HCT116 (cell line): ENCODE measurements at regions not wholly inside any gene's neighbourhood (a gene's known extent, or its start where the extent isn't known, plus 50 kb on each side); places are given as distances from the start of the nearest gene placed in this dataset.

Experiments
- ATAC-seq: fragments of 200-7000 bp; cut with Tn5 transposase; 2 replicates; pipeline ENCODE4 v1.9.1; 2020; ENCODE audit warnings: mild to moderate bottlenecking, moderate library complexity
- BruUV-seq: library from RNA; stranded (reverse); fragments of 400-500 nt; replicated peaks from 2 replicates; lab custom pipeline; 2021; lab: Mats Ljungman, UMichigan
- CTCF ChIA-PET: fragments of 300-600 bp; sonication (Branson Sonifier 250); formaldehyde crosslinking; loops from one replicate; lab custom pipeline; 2021; ENCODE audit warnings: antibody characterized with exemption; lab: Charles Lee
- POLR2A ChIA-PET: fragments of 300-600, 350-600 bp; sonication (Branson Sonifier 250); formaldehyde crosslinking; loops from one replicate; lab custom pipeline; 2021; ENCODE audit warnings: antibody characterized with exemption; lab: Charles Lee
- RAD21 ChIA-PET, 2 experiments: fragments of 300-600 bp; sonication (Branson Sonifier 250); formaldehyde crosslinking; loops; one replicate each; lab custom pipeline; 2023; ENCODE audit warnings: low total read pairs in 2 of 2; ENCODE audit not compliant: uncharacterized antibody in 2 of 2, unreplicated experiment in 2 of 2, low non-redundant PET in 1 of 2; lab: Charles Lee
- DNase-seq: peaks from one replicate; pipeline ENCODE4 v3.0.0-alpha.2; 2010; ENCODE audit warnings: low read depth, low spot score
- H2AFZ ChIP-seq: fragments of 200-600 bp; shearing (Covaris generic), sonication (generic); 2 replicates; pipeline ENCODE4 v1.6.1; 2017; ENCODE audit warnings: low read depth, mixed run types, mixed read lengths, antibody characterized with exemption, low read length; ENCODE audit not compliant: poor library complexity, severe bottlenecking
- H3K27ac ChIP-seq: 2 replicates; pipeline ENCODE4 v1.5.1; 2012; ENCODE audit warnings: low read depth, low read length
- H3K27me3 ChIP-seq: fragments of 200-600 bp; sonication (generic); 2 replicates; pipeline ENCODE4 v1.6.1; 2016; ENCODE audit warnings: mixed run types, low read length, mixed read lengths; ENCODE audit not compliant: insufficient read depth
- H3K36me3 ChIP-seq, 2 experiments: fragments of 200-500 bp in 1 of 2; fragments of 200-600 bp in 1 of 2; sonication (Bioruptor generic) in 1 of 2; sonication (generic) in 1 of 2; 2 replicates each; pipeline versions ENCODE4 v1.5.1 to v1.6.1; 2014 to 2016; ENCODE audit warnings: low read length in 2 of 2, inconsistent platforms in 1 of 2, mixed read lengths in 1 of 2, mixed run types in 1 of 2; ENCODE audit not compliant: insufficient read depth in 2 of 2, control insufficient read depth in 1 of 2
- H3K4me1 ChIP-seq, 2 experiments: fragments of 200-600 bp in 1 of 2; sonication (generic) in 1 of 2; 2 replicates each; pipeline versions ENCODE4 v1.5.1 to v1.6.1; 2012 to 2017; ENCODE audit warnings: low read length in 2 of 2, inconsistent platforms in 1 of 2, mild to moderate bottlenecking in 1 of 2, mixed read lengths in 1 of 2, mixed run types in 1 of 2, moderate library complexity in 1 of 2; ENCODE audit not compliant: insufficient read depth in 2 of 2, control insufficient read depth in 1 of 2
- H3K4me2 ChIP-seq: fragments of 200-600 bp; sonication (generic); 2 replicates; pipeline ENCODE4 v1.6.1; 2017; ENCODE audit warnings: mixed run types, low read length, mixed read lengths
- H3K4me3 ChIP-seq, 2 experiments: fragments of 200-600 bp in 1 of 2; sonication (generic) in 1 of 2; replicated peaks in 1 of 2; 2 replicates each; pipeline ENCODE4 v1.5.1; 2011 to 2016; ENCODE audit warnings: low read length in 2 of 2, control low read depth in 1 of 2, low read depth in 1 of 2, mild to moderate bottlenecking in 1 of 2, mixed read lengths in 1 of 2, mixed run types in 1 of 2
- H3K79me2 ChIP-seq: fragments of 200-600 bp; sonication (generic); 2 replicates; pipeline ENCODE4 v1.6.1; 2017; ENCODE audit warnings: mild to moderate bottlenecking, mixed run types, low read length, moderate library complexity, mixed read lengths; ENCODE audit not compliant: insufficient read depth
- H3K9ac ChIP-seq: fragments of 200-600 bp; sonication (generic); 2 replicates; pipeline ENCODE4 v1.6.1; 2016; ENCODE audit warnings: low read length, mixed read lengths
- H3K9me2 ChIP-seq: fragments of 200-600 bp; sonication (generic), shearing (Covaris generic); 2 replicates; pipeline ENCODE4 v1.6.1; 2017; ENCODE audit warnings: mixed run types, mild to moderate bottlenecking, moderate library complexity; ENCODE audit not compliant: insufficient read depth
- H3K9me3 ChIP-seq, 2 experiments: fragments of 200-500 bp in 1 of 2; fragments of 200-600 bp in 1 of 2; sonication (Bioruptor generic) in 1 of 2; sonication (generic) in 1 of 2; 2 replicates each; pipeline ENCODE4 v1.6.1; 2014 to 2017; ENCODE audit warnings: low read length in 2 of 2, mixed read lengths in 2 of 2, inconsistent platforms in 1 of 2, low read depth in 1 of 2, mild to moderate bottlenecking in 1 of 2, mixed run types in 1 of 2, moderate library complexity in 1 of 2; ENCODE audit not compliant: control insufficient read depth in 1 of 2, insufficient read depth in 1 of 2
- H4K20me1 ChIP-seq: fragments of 200-600 bp; sonication (generic), shearing (Covaris generic); 2 replicates; pipeline ENCODE4 v1.6.1; 2017; ENCODE audit warnings: mixed run types, mild to moderate bottlenecking, moderate library complexity; ENCODE audit not compliant: insufficient read depth
- CEBPB ChIP-seq: IDR thresholded peaks from 2 replicates; pipeline ENCODE4 v1.6.1; 2012; ENCODE audit warnings: low read depth
- CTCF ChIP-seq, 3 experiments: fragments of 200-600 bp in 1 of 3; sonication (generic) in 1 of 3; IDR thresholded peaks in 2 of 3; conservative IDR thresholded peaks in 1 of 3; 2 replicates each; pipeline ENCODE4 v1.5.1; 2012 to 2017; ENCODE audit warnings: low read depth in 2 of 3, low read length in 2 of 3, antibody characterized with exemption in 1 of 3, borderline replicate concordance in 1 of 3, control low read depth in 1 of 3, mild to moderate bottlenecking in 1 of 3, mixed read lengths in 1 of 3, mixed run types in 1 of 3, moderate library complexity in 1 of 3; ENCODE audit not compliant: insufficient read depth in 1 of 3
- ELF1 ChIP-seq: IDR thresholded peaks from 2 replicates; pipeline ENCODE4 v1.6.1; 2012; ENCODE audit warnings: low read depth, borderline replicate concordance
- POLR2AphosphoS5 ChIP-seq: IDR thresholded peaks from 2 replicates; pipeline ENCODE4 v1.6.1; 2011; ENCODE audit warnings: mild to moderate bottlenecking, low read depth, low read length, moderate library complexity
- REST ChIP-seq: IDR thresholded peaks from 2 replicates; pipeline ENCODE4 v1.6.1; 2012; ENCODE audit warnings: low read depth
- SIN3A ChIP-seq: IDR thresholded peaks from 2 replicates; pipeline ENCODE4 v1.6.1; 2012; ENCODE audit warnings: low read depth
- YY1 ChIP-seq: IDR thresholded peaks from 2 replicates; pipeline ENCODE4 v1.6.1; 2011; ENCODE audit warnings: low read length, low read depth, moderate library complexity, mild to moderate bottlenecking; ENCODE audit not compliant: insufficient replicate concordance; ENCODE audit errors: extremely low read depth
- ZFX ChIP-seq: fragments of 450-650 bp; IDR thresholded peaks from 2 replicates; pipeline ENCODE4 v1.6.1; 2017
- ZNF274 ChIP-seq: fragments of 200-500 bp; sonication (Bioruptor generic); IDR thresholded peaks from 2 replicates; pipeline ENCODE4 v1.6.1; 2014; ENCODE audit warnings: mild to moderate bottlenecking, low read depth, low read length, inconsistent platforms
- intact Hi-C: fragments of 100-400 bp; cut with micrococcal nuclease; formaldehyde crosslinking; loops from 2 replicates; pipeline ENCODE4 v1.10.0; 2022
- TF ChIP-seq, protein P1 (sequence below): IDR thresholded peaks from 2 replicates; pipeline ENCODE4 v1.6.1; 2011; ENCODE audit warnings: mild to moderate bottlenecking, low read length, moderate library complexity; ENCODE audit not compliant: insufficient replicate concordance; ENCODE audit errors: extremely low read depth

- peak; percentile 64 for ATAC-seq
- peak overlapping the region; percentile 95 for H3K27ac ChIP-seq
- peaks cover 32% of the 10 kb centered on the region for H3K79me2 ChIP-seq
- intact Hi-C loops = loop anchor here (5.0 kb wide), 1 partner anchor 51 kb away; no protein-coding TSS in a partner anchor
- H3K4me1 ChIP-seq = peaks cover 16 to 45% of the 10 kb centered on the region in 2 experiments
- BruUV-seq = TSS peak; percentile 76
- ChIA-PET CTCF (interaction anchor here (0.6 to 3.2 kb wide), 5 partner anchors 12 to 52 kb away, joined by 3 to 18 read pairs (median 9); no protein-coding TSS in a partner anchor), POLR2A (interaction anchor here (1.0 to 2.5 kb wide), 4 partner anchors 12 to 48 kb away, joined by 3 to 8 read pairs (median 3); no protein-coding TSS in a partner anchor), RAD21 (interaction anchor here (0.8 to 1.3 kb wide), 3 partner anchors 52 to 53 kb away, joined by 3 to 4 read pairs (median 3); no protein-coding TSS in a partner anchor)
- peak; percentile 26 for TF ChIP-seq YY1
- peak; percentile 96 for TF ChIP-seq ZFX
- TF ChIP-seq, protein P1, sequence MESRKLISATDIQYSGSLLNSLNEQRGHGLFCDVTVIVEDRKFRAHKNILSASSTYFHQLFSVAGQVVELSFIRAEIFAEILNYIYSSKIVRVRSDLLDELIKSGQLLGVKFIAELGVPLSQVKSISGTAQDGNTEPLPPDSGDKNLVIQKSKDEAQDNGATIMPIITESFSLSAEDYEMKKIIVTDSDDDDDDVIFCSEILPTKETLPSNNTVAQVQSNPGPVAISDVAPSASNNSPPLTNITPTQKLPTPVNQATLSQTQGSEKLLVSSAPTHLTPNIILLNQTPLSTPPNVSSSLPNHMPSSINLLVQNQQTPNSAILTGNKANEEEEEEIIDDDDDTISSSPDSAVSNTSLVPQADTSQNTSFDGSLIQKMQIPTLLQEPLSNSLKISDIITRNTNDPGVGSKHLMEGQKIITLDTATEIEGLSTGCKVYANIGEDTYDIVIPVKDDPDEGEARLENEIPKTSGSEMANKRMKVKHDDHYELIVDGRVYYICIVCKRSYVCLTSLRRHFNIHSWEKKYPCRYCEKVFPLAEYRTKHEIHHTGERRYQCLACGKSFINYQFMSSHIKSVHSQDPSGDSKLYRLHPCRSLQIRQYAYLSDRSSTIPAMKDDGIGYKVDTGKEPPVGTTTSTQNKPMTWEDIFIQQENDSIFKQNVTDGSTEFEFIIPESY = no peak
- no peak for TF ChIP-seq ELF1
- no peak for TF ChIP-seq CEBPB
- peak in 2 of 3 experiments; percentile 49; a peak in 1 of 6 replicates for TF ChIP-seq CTCF (IDR thresholded peaks at IDR 0.05 in 2 of 3, conservative IDR thresholded peaks at IDR 0.05 in 1 of 3; ENCODE audit: borderline replicate concordance in 1 of 3, insufficient read depth in 1 of 3, low read depth in 2 of 3, low read length in 2 of 3)
- TF ChIP-seq POLR2AphosphoS5 = peak; percentile 47
- no peak for TF ChIP-seq SIN3A
- TF ChIP-seq REST = no peak
- no peak for TF ChIP-seq ZNF274
- H3K4me2 ChIP-seq = peak overlapping the region; percentile 100
- DNase-seq = peak; percentile 67
- peak overlapping the region; percentile 71 to 88 for H3K4me3 ChIP-seq
- peak overlapping the region; percentile 87 for H3K9ac ChIP-seq
- no peaks in the 10 kb centered on the region for H3K9me3 ChIP-seq
- H3K9me2 ChIP-seq = no peaks in the 10 kb centered on the region
- 0 out of 4 replicates have a peak, but pooled peaks cover 0 to 2% of the 10 kb centered on the region in 2 experiments for H3K36me3 ChIP-seq
- H4K20me1 ChIP-seq = no peaks in the 10 kb centered on the region
- peak overlapping the region; percentile 78 for H2AFZ ChIP-seq
- no peaks in the 10 kb centered on the region for H3K27me3 ChIP-seq
Observed at GRCh38 chr9:121598167-121598964, 53.1 kb upstream of the DAB2IP start.
